Mucosa of descending colon (tissue), 3 donors: ENCODE measurements at regions not wholly inside any gene's neighbourhood (a gene's known extent, or its start where the extent isn't known, plus 50 kb on each side); places are given as distances from the start of the nearest gene placed in this dataset.

Source experiments
- ATAC-seq: fragments of 200-7000 bp; cut with Tn5 transposase; one replicate; pipeline ENCODE4 v1.9.1; 2020; ENCODE audit warnings: mild to moderate bottlenecking, moderate library complexity
- DNase-seq, 3 donors: peaks; one replicate each; pipeline ENCODE4 v3.0.0-alpha.2; 2020
- H3K36me3 ChIP-seq: fragments of 200-600 bp; one replicate; pipeline ENCODE4 v1.8.0; 2021; ENCODE audit warnings: low read depth, mild to moderate bottlenecking
- H3K4me1 ChIP-seq: fragments of 200-600 bp; one replicate; pipeline ENCODE4 v1.8.0; 2021; ENCODE audit warnings: low read depth, mild to moderate bottlenecking
- H3K4me3 ChIP-seq: fragments of 200-600 bp; one replicate; pipeline ENCODE4 v1.8.0; 2021; ENCODE audit warnings: mild to moderate bottlenecking
- H3K9me3 ChIP-seq: fragments of 200-600 bp; one replicate; pipeline ENCODE4 v1.8.0; 2021; ENCODE audit warnings: mild to moderate bottlenecking
- intact Hi-C, 2 donors: fragments of 100-400 bp; cut with DNase I in 1 of 2; cut with micrococcal nuclease in 1 of 2; formaldehyde crosslinking; loops; one replicate each; pipeline versions ENCODE4 v1.11.0 to v1.11.1; 2022; cut with DNase I, micrococcal nuclease
- TF ChIP-seq, protein P1 (sequence below): fragments of 200-600 bp; IDR thresholded peaks from one replicate; pipeline ENCODE4 v1.8.0; 2022; ENCODE audit warnings: antibody characterized with exemption, mild to moderate bottlenecking
- donor health status: DM: no; HTN: no; CAD: no; lungs with moderate emphysema.
- donor health status: DM: no; HTN: no; CAD: no.
- donor health status: DM: no; HTN: yes; CAD: no.

DNA sequence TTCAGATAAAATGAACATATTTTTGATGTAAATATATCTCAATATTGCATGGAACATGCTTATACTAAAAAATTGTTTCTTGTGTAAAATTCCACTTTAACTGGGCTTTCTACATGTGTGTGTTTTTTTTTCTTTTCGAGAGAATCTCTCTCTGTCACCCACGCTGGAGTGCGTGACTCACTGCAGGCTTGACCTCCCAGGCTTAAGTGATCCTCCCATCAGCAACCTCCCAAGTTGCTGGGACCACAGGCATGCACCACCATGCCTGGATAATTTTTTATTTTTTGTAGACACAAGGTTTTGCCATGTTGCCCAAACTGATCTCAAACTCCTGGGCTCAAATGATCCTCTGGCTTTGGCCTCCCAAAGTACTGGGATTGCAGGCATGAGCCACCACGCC is 254.6 kb downstream of the LOXHD1 start:
- ATAC-seq, result no peak
- Histone ChIP-seq H3K36me3 (no peaks in the 10 kb centered on the region), H3K4me1 (no peaks in the 10 kb centered on the region), H3K4me3 (no peak overlapping the region), H3K9me3 (no peaks in the 10 kb centered on the region)
- TF ChIP-seq, protein P1, sequence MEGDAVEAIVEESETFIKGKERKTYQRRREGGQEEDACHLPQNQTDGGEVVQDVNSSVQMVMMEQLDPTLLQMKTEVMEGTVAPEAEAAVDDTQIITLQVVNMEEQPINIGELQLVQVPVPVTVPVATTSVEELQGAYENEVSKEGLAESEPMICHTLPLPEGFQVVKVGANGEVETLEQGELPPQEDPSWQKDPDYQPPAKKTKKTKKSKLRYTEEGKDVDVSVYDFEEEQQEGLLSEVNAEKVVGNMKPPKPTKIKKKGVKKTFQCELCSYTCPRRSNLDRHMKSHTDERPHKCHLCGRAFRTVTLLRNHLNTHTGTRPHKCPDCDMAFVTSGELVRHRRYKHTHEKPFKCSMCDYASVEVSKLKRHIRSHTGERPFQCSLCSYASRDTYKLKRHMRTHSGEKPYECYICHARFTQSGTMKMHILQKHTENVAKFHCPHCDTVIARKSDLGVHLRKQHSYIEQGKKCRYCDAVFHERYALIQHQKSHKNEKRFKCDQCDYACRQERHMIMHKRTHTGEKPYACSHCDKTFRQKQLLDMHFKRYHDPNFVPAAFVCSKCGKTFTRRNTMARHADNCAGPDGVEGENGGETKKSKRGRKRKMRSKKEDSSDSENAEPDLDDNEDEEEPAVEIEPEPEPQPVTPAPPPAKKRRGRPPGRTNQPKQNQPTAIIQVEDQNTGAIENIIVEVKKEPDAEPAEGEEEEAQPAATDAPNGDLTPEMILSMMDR, result no peak
- DNase-seq, result no peak
- intact Hi-C loops, result no loop called here

DNA sequence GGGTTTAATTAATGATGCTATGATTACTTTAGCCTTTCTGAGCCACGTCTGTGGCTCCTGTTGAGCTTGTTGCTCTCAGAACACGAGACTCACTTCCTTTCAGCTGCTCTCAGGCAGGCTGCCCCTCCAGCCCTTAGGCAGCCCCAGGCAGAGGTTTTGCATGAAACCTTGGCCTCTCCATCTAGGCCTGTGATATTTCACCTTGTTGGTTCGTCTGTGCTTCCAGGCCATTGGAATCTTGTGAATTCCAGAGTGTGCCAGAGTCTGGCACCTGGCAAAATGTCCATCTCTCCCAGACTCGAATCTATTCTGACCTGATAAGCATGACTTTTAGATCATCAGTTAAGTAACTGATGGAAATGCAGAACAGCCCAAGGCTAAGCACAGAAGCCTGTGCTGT is 254.1 kb downstream of the LOXHD1 start:
- intact Hi-C loops, result no loop called here
- no peaks in the 10 kb centered on the region for H3K9me3 ChIP-seq
- no peaks in the 10 kb centered on the region for H3K4me1 ChIP-seq
- no peak for DNase-seq
- TF ChIP-seq, protein P1, result no peak
- no peaks in the 10 kb centered on the region for H3K36me3 ChIP-seq
- no peak overlapping the region for H3K4me3 ChIP-seq
- ATAC-seq, result no peak

DNA sequence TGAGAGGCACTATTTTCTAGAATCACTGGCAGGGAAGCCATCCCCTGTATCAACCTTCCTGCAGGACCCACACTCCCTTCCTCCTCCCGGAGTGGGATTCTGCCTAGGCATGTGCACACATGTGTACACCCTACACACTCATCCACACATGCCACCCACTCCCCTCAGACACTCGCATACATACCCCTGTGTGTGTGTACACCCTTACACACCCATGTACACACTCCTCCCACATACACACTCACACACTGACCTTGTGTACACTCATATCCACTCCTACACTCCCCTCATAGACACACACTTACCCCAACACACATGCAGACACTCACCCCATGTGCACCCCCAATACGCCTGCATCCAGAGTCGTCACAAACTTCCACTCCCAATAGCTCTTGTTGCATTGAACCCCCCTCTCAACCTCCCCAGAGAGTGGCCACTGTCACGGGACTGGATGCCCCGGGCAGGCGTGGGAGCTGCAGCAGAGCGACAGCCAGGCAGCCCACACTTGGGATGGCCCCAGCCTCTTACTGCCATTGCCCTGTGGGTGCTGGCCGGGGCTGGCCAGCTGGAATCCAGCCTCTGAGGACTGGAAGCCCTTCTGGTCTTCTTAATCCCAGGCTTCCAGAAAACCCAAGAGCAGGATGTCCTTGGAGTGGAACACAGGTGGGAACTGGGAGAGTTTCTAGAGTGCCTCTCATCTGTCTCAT is 251.0 kb downstream of the LOXHD1 start:
- intact Hi-C loops, result no loop called here
- no peaks in the 10 kb centered on the region for H3K9me3 ChIP-seq
- H3K4me3 ChIP-seq, result no peak overlapping the region
- TF ChIP-seq, protein P1, result no peak
- ATAC-seq (no peak), DNase-seq (no peak)
- no peaks in the 10 kb centered on the region for H3K4me1 ChIP-seq
- H3K36me3 ChIP-seq, result no peaks in the 10 kb centered on the region

DNA sequence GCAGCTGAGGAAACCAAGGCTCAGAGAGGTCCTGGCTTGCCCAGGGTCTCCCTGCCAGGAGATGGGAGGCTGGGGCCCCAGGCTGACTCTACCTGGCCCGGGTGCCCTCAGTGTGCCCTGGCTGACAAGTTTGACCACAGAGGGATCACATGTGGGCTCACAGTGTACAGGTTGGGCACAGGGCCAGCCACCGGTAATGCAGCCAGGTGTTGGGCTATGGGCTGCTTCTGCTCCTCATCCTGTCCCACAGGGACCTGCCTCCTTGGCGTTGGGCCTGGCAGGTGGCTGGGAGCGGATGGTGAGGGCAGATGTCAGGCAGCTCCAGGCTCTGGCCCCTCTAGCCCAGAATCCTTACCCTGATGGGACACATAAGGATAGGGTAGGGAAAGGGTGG is 250.5 kb downstream of the LOXHD1 start:
- Histone ChIP-seq H3K4me1 (no peaks in the 10 kb centered on the region), H3K36me3 (no peaks in the 10 kb centered on the region), H3K4me3 (no peak overlapping the region), H3K9me3 (no peaks in the 10 kb centered on the region)
- TF ChIP-seq, protein P1, result no peak
- no peak for DNase-seq
- intact Hi-C loops, result no loop called here
- no peak for ATAC-seq

DNA sequence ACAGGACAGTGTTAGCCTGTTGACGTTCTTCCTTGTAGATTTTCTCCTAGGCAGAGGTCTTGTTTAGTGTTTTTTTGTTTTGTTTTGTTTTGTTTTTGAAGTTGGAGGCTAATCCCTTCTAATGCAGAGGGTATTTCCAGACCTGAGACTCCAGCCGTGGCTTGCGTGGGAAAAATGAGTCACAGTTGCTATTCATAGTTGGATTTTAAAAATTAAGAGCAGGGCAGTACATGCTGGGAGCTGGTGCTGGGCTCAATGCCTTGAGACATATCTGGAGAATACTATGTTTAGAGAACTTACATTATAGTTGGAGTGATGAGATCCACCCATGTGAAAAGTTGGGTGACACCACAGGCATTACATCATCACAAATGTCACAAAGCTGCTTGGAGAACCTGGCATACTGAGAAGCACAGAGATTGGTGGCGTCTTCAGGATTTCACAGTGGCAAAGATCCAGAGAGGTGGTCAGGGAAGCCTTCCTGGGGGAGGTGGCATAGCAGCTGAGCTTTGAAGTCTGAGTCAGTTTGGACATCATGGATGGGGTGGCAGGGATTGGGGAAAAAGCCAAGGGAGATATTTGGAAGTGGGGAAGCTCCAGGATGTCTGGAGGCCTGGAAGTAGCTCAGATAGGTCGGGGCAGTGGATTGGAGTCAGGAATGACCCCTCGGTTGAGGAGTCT is 249.4 kb downstream of the LOXHD1 start:
- H3K9me3 ChIP-seq, result no peaks in the 10 kb centered on the region
- H3K4me1 ChIP-seq, result no peaks in the 10 kb centered on the region
- intact Hi-C loops, result no loop called here
- TF ChIP-seq, protein P1, result no peak
- no peak overlapping the region for H3K4me3 ChIP-seq
- DNase-seq (no peak), ATAC-seq (no peak)
- H3K36me3 ChIP-seq, result no peaks in the 10 kb centered on the region
